HepG2 (cell line): ENCODE measurements at regions not wholly inside any gene's neighbourhood (a gene's known extent, or its start where the extent isn't known, plus 50 kb on each side); places are given as distances from the start of the nearest gene placed in this dataset.

Experiments used
- ATAC-seq: fragments of 200-7000 bp; cut with Tn5 transposase; 3 replicates; pipeline ENCODE4 v1.9.1; 2020; ENCODE audit warnings: mild to moderate bottlenecking, moderate library complexity
- BruUV-seq: library from RNA; stranded (reverse); fragments of 400-500 nt; replicated peaks from 2 replicates; lab custom pipeline; 2021; lab: Mats Ljungman, UMichigan
- CTCF ChIA-PET: fragments of 300-600 bp; formaldehyde crosslinking; extraction: SDS; loops from one replicate; lab custom pipeline; 2021; ENCODE audit warnings: low total read pairs, inconsistent platforms, low intra/inter-chr PET ratio; lab: Yijun Ruan, JAX
- POLR2A ChIA-PET: fragments of 350-600 bp; sonication (Branson Sonifier 250); formaldehyde crosslinking; loops from one replicate; lab custom pipeline; 2020; ENCODE audit warnings: antibody characterized with exemption, inconsistent platforms; lab: Yijun Ruan, JAX
- DNase-seq: peaks from one replicate; pipeline ENCODE4 v3.0.0-alpha.2; 2015; ENCODE audit warnings: low spot score
- FAIRE-seq: peaks from 3 replicates; lab custom pipeline; 2011; peaks lifted over from hg19 to GRCh38; lab: Jason Lieb, UNC
- H2AFZ ChIP-seq: one replicate; pipeline ENCODE4 v1.6.1; 2011; ENCODE audit warnings: low read length, inconsistent platforms
- H3K27ac ChIP-seq: fragments of 300-600 bp; 3 replicates; pipeline ENCODE4 v1.8.0; 2011; ENCODE audit warnings: mixed run types, mild to moderate bottlenecking, mixed read lengths, low read length, inconsistent platforms; ENCODE audit not compliant: insufficient read depth; ENCODE audit errors: extremely low read length
- H3K27me3 ChIP-seq, 2 experiments: fragments of 200-600 bp in 1 of 2; 2 replicates in 1 of 2; 3 replicates in 1 of 2; pipeline versions ENCODE4 v1.6.0 to v1.8.0; 2011; ENCODE audit warnings: low read length in 2 of 2, mild to moderate bottlenecking in 2 of 2, moderate library complexity in 2 of 2, inconsistent platforms in 1 of 2; ENCODE audit not compliant: insufficient read depth in 2 of 2, control insufficient read depth in 1 of 2
- H3K36me3 ChIP-seq, 2 experiments: fragments of 200-600 bp in 1 of 2; replicated peaks in 1 of 2; 2 replicates in 1 of 2; 3 replicates in 1 of 2; pipeline versions ENCODE4 v1.5.1 to v1.8.0; 2011; ENCODE audit warnings: low read length in 2 of 2, inconsistent platforms in 1 of 2; ENCODE audit not compliant: insufficient read depth in 2 of 2, control insufficient read depth in 1 of 2
- H3K4me1 ChIP-seq: 2 replicates; pipeline ENCODE4 v1.5.1; 2012; ENCODE audit warnings: low read length, inconsistent platforms; ENCODE audit not compliant: insufficient read depth
- H3K4me2 ChIP-seq: 2 replicates; pipeline ENCODE4 v1.6.0; 2011; ENCODE audit warnings: low read depth, low read length, inconsistent platforms
- H3K4me3 ChIP-seq, 3 experiments: fragments of 200-600 bp in 1 of 3; sonication (generic), shearing (Covaris generic) in 1 of 3; replicated peaks in 1 of 3; 2 replicates each; pipeline ENCODE4 v1.5.1; 2011 to 2016; ENCODE audit warnings: low read length in 3 of 3, inconsistent platforms in 2 of 3, low read depth in 2 of 3, mild to moderate bottlenecking in 2 of 3, control low read depth in 1 of 3, mixed read lengths in 1 of 3; ENCODE audit not compliant: insufficient read depth in 1 of 3
- H3K79me2 ChIP-seq: one replicate; pipeline ENCODE4 v1.6.1; 2011; ENCODE audit warnings: low read length, inconsistent platforms; ENCODE audit not compliant: insufficient read depth
- H3K9ac ChIP-seq: 2 replicates; pipeline ENCODE4 v1.6.0; 2011; ENCODE audit warnings: mild to moderate bottlenecking, low read depth, low read length, inconsistent platforms; ENCODE audit not compliant: insufficient read depth
- H3K9me3 ChIP-seq: 2 replicates; pipeline ENCODE4 v1.5.1; 2012; ENCODE audit warnings: mild to moderate bottlenecking, low read length
- H4K20me1 ChIP-seq: 2 replicates; pipeline ENCODE4 v1.6.0; 2011; ENCODE audit warnings: inconsistent platforms, mild to moderate bottlenecking, low read length, moderate library complexity; ENCODE audit not compliant: insufficient read depth
- FOXK2 ChIP-seq: fragments of 450-650 bp; IDR thresholded peaks from 2 replicates; pipeline ENCODE4 v1.6.1; 2016
- GABPA ChIP-seq, 2 experiments: IDR thresholded peaks; 2 replicates each; pipeline ENCODE4 v1.6.1; 2011 to 2016; ENCODE audit warnings: low read depth in 2 of 2, low read length in 1 of 2, missing biosample characterization in 1 of 2, missing genetic modification characterization in 1 of 2
- GATA4 ChIP-seq: sonication (generic); IDR thresholded peaks from 2 replicates; pipeline ENCODE4 v1.6.1; 2016; ENCODE audit warnings: antibody characterized with exemption, low read depth, borderline replicate concordance
- KAT7 ChIP-seq: IDR thresholded peaks from 2 replicates; pipeline ENCODE4 v1.6.1; 2018; ENCODE audit warnings: borderline replicate concordance, missing compliant biosample characterization
- LBX2 ChIP-seq: sonication (generic); formaldehyde crosslinking; IDR thresholded peaks from 2 replicates; pipeline ENCODE4 v1.5.0; 2020; ENCODE audit warnings: missing genetic modification reagents, mild to moderate bottlenecking, borderline replicate concordance
- PBX3 ChIP-seq: sonication (generic); formaldehyde crosslinking; IDR thresholded peaks from 2 replicates; pipeline ENCODE4 v1.8.1; 2023; ENCODE audit warnings: missing genetic modification reagents, inconsistent platforms, borderline replicate concordance
- PITX1 ChIP-seq: sonication (generic); formaldehyde crosslinking; IDR thresholded peaks from 2 replicates; pipeline ENCODE4 v1.5.1; 2020; ENCODE audit warnings: mild to moderate bottlenecking, missing genetic modification reagents
- PTBP1 ChIP-seq: fragments of 200-400 bp; formaldehyde crosslinking; IDR thresholded peaks from 2 replicates; pipeline ENCODE4 v1.6.1; 2018; ENCODE audit warnings: low read length, low read depth; ENCODE audit not compliant: poor library complexity, severe bottlenecking
- RXRB ChIP-seq: IDR thresholded peaks from 2 replicates; pipeline ENCODE4 v1.6.1; 2016; ENCODE audit warnings: borderline replicate concordance, missing genetic modification reagents, missing compliant biosample characterization
- SAFB2 ChIP-seq: sonication (generic); formaldehyde crosslinking; IDR thresholded peaks from 2 replicates; pipeline ENCODE4 v1.5.1; 2020; ENCODE audit warnings: missing genetic modification reagents, low read depth, mild to moderate bottlenecking, borderline replicate concordance
- SIN3A ChIP-seq: IDR thresholded peaks from 2 replicates; pipeline ENCODE4 v1.6.1; 2011; ENCODE audit warnings: low read depth, mild to moderate bottlenecking, control low read depth, low read length, borderline replicate concordance
- STAG1 ChIP-seq: sonication (generic); formaldehyde crosslinking; IDR thresholded peaks from 2 replicates; pipeline ENCODE4 v1.4.0; 2020; ENCODE audit warnings: missing genetic modification reagents
- ZBTB20 ChIP-seq: sonication (generic); formaldehyde crosslinking; IDR thresholded peaks from 2 replicates; pipeline ENCODE4 v1.8.1; 2023; ENCODE audit warnings: missing genetic modification reagents, low read depth, mild to moderate bottlenecking, borderline replicate concordance
- ZNF296 ChIP-seq: sonication (generic); formaldehyde crosslinking; conservative IDR thresholded peaks from 2 replicates; pipeline ENCODE4 v1.5.0; 2020; ENCODE audit warnings: mild to moderate bottlenecking, missing genetic modification reagents
- ZNF343 ChIP-seq: sonication (generic); formaldehyde crosslinking; IDR thresholded peaks from 2 replicates; pipeline ENCODE4 v1.4.0; 2020; ENCODE audit warnings: mild to moderate bottlenecking, missing genetic modification reagents
- ZNF703 ChIP-seq: sonication (generic); formaldehyde crosslinking; IDR thresholded peaks from 2 replicates; pipeline ENCODE4 v1.5.1; 2020; ENCODE audit warnings: missing genetic modification reagents, mild to moderate bottlenecking, moderate library complexity, borderline replicate concordance
- ZNF788 ChIP-seq: sonication (generic); formaldehyde crosslinking; IDR thresholded peaks from 2 replicates; pipeline ENCODE4 v1.5.0; 2020; ENCODE audit warnings: mild to moderate bottlenecking, missing genetic modification reagents, borderline replicate concordance
- ZNF839 ChIP-seq: sonication (generic); formaldehyde crosslinking; IDR thresholded peaks from 2 replicates; pipeline ENCODE4 v1.4.0; 2020; ENCODE audit warnings: missing genetic modification reagents, mild to moderate bottlenecking, borderline replicate concordance
- ZSCAN22 ChIP-seq: sonication (generic); formaldehyde crosslinking; IDR thresholded peaks from 2 replicates; pipeline ENCODE4 v1.4.0; 2020; ENCODE audit warnings: mild to moderate bottlenecking, missing genetic modification reagents
- ZZZ3 ChIP-seq: sonication (generic); formaldehyde crosslinking; IDR thresholded peaks from 2 replicates; pipeline ENCODE4 v1.4.0; 2020; ENCODE audit warnings: missing genetic modification reagents, mild to moderate bottlenecking, borderline replicate concordance
- WGBS: methylation state at CpG from one replicate; pipeline ENCODE4 v1.1.6; 2017; ENCODE audit warnings: low lambda C conversion rate; 5-methylcytosine and 5-hydroxymethylcytosine counted together
- in situ Hi-C: cut with HindIII; loops from 2 replicates; pipeline ENCODE4 v1.10.0; 2017; ENCODE audit warnings: low pct_unique_long_range_greater_than_20kb; ENCODE audit not compliant: extremely low pct_ligation_motif_present
- intact Hi-C: fragments of 100-400 bp; cut with micrococcal nuclease; formaldehyde crosslinking; loops from one replicate; pipeline ENCODE4 v1.10.0; 2022; ENCODE audit not compliant: unreplicated experiment
- TF ChIP-seq, protein P1 (sequence below): IDR thresholded peaks from 2 replicates; pipeline ENCODE4 v1.6.1; 2012; ENCODE audit warnings: low read depth, low read length, improper control_type of control experiment

DNA sequence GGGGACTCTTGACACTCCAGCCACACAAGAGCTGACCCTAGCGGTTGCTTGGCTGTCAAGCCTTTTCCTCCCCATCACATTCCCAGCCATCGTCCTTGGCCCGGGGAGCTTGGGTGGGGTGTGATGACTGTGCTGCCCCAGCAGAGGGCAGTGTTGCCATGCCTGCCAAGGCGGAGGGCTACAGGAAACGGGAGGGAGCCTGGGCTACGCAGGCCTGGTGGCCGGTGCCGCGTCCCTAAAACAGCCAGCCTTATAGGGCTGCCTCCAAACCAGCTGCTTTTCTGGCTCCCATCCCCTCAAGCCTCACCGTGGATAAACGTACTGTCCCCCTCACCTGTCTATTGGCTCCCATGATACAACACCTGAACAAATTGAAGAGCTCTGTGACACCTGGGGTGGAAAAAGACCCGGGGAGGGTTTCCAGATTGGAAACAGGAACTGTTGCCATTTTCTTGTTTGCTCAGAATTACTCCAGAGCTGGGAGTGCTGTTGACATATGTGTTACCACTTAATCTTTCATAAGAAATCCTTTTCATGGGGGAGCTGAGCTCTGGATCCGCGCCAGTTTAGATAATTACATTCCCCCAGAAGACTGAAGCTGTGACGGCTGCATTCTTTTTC, 72.8 kb upstream of the ASTN2 start:
- POLR2A ChIA-PET = no interaction called here
- TF ChIP-seq GATA4 = no peak
- TF ChIP-seq PTBP1 = no peak
- TF ChIP-seq, protein P1, sequence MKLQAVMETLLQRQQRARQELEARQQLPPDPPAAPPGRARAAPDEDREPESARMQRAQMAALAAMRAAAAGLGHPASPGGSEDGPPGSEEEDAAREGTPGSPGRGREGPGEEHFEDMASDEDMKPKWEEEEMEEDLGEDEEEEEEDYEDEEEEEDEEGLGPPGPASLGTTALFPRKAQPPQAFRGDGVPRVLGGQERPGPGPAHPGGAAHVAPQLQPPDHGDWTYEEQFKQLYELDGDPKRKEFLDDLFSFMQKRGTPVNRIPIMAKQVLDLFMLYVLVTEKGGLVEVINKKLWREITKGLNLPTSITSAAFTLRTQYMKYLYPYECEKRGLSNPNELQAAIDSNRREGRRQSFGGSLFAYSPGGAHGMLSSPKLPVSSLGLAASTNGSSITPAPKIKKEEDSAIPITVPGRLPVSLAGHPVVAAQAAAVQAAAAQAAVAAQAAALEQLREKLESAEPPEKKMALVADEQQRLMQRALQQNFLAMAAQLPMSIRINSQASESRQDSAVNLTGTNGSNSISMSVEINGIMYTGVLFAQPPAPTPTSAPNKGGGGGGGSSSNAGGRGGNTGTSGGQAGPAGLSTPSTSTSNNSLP = 0 out of 2 replicates have a peak, but pooled peaks have one; percentile 33
- TF ChIP-seq ZZZ3 = peak; percentile 70; the same call in 1 of the 2 replicates
- no peak for TF ChIP-seq ZNF296 (CRISPR knock-in tag)
- TF ChIP-seq KAT7 (CRISPR knock-in tag) = 0 out of 2 replicates have a peak, but pooled peaks have one; percentile 37
- no peak for TF ChIP-seq PBX3
- TF ChIP-seq LBX2 (CRISPR knock-in tag) = no peak
- peak; percentile 44; the same call in 1 of the 2 replicates for TF ChIP-seq RXRB (CRISPR knock-in tag)
- TF ChIP-seq GABPA (IDR thresholded peaks at IDR 0.05; ENCODE audit: low read depth, low read length) = 0 out of 2 replicates have a peak, but pooled peaks have one; percentile 5
- TF ChIP-seq GABPA (CRISPR knock-in tag; IDR thresholded peaks at IDR 0.05; ENCODE audit: low read depth) = peak; percentile 20; the same call in 1 of the 2 replicates
- peak; percentile 64; the same call in 1 of the 2 replicates for TF ChIP-seq ZBTB20 (CRISPR knock-in tag)
- TF ChIP-seq FOXK2 = no peak
- peak; percentile 57; the same call in 1 of the 2 replicates for TF ChIP-seq PITX1
- no peak for TF ChIP-seq SIN3A
- TF ChIP-seq ZNF703 = no peak
- TF ChIP-seq ZNF343 (CRISPR knock-in tag) = 0 out of 2 replicates have a peak, but pooled peaks have one; percentile 41
- peak; percentile 98 for TF ChIP-seq STAG1 (CRISPR knock-in tag)
- 0 out of 2 replicates have a peak, but pooled peaks have one; percentile 46 for TF ChIP-seq SAFB2 (CRISPR knock-in tag)
- TF ChIP-seq ZNF788 = peak; percentile 80; the same call in 1 of the 2 replicates
- TF ChIP-seq ZSCAN22 (CRISPR knock-in tag) = no peak
- peak; percentile 57; the same call in 1 of the 2 replicates for TF ChIP-seq ZNF839 (CRISPR knock-in tag)

More for the DNA sequence above, 72.8 kb upstream of the ASTN2 start:
- Histone ChIP-seq H3K79me2 (no peaks in the 10 kb centered on the region), H4K20me1 (no peaks in the 10 kb centered on the region), H3K4me3 (peak overlapping the region; percentile 43 to 62 (median 46)), H3K36me3 (no peaks in the 10 kb centered on the region), H3K9ac (peak overlapping the region; percentile 29; the same call in 1 of the 2 replicates), H3K9me3 (no peaks in the 10 kb centered on the region), H3K27me3 (no peaks in the 10 kb centered on the region), H3K4me2 (peak overlapping the region; percentile 85), H2AFZ (peak overlapping the region; percentile 73), H3K27ac (peak overlapping the region; percentile 74), H3K4me1 (peaks cover 58% of the 10 kb centered on the region)
- WGBS = 0% methylated on average over 4 of the region's 15 CpGs
- CTCF ChIA-PET = interaction anchor here (0.9 to 1.9 kb wide), 2 partner anchors 67 to 69 kb away, joined by 3 to 41 read pairs; no protein-coding TSS in a partner anchor
- DNase-seq (peak; percentile 72), FAIRE-seq (peak; percentile 82), ATAC-seq (peak; percentile 93)
- BruUV-seq = no TSS peak
- intact Hi-C loops = loop anchor here (1.0 to 5.0 kb wide), 3 partner anchors 50 to 157 kb away; no protein-coding TSS in a partner anchor
- in situ Hi-C loops = loop anchor here (5.0 kb wide), 1 partner anchor 65 kb away; no protein-coding TSS in a partner anchor
